HepG2 (cell line): ENCODE measurements at regions not wholly inside any gene's neighbourhood (a gene's known extent, or its start where the extent isn't known, plus 50 kb on each side); places are given as distances from the start of the nearest gene placed in this dataset.
A peak's percentile ranks its signal among the peaks of the same experiment; 100 is the strongest.

Experiments
- ATAC-seq: fragments of 200-7000 bp; cut with Tn5 transposase; 3 replicates; pipeline ENCODE4 v1.9.1; 2020; ENCODE audit warnings: mild to moderate bottlenecking, moderate library complexity
- BruUV-seq: library from RNA; stranded (reverse); fragments of 400-500 nt; replicated peaks from 2 replicates; lab custom pipeline; 2021; lab: Mats Ljungman, UMichigan
- CTCF ChIA-PET: fragments of 300-600 bp; formaldehyde crosslinking; extraction: SDS; loops from one replicate; lab custom pipeline; 2021; ENCODE audit warnings: low total read pairs, inconsistent platforms, low intra/inter-chr PET ratio; lab: Yijun Ruan, JAX
- POLR2A ChIA-PET: fragments of 350-600 bp; sonication (Branson Sonifier 250); formaldehyde crosslinking; loops from one replicate; lab custom pipeline; 2020; ENCODE audit warnings: antibody characterized with exemption, inconsistent platforms; lab: Yijun Ruan, JAX
- DNase-seq: peaks from one replicate; pipeline ENCODE4 v3.0.0-alpha.2; 2015; ENCODE audit warnings: low spot score
- FAIRE-seq: peaks from 3 replicates; lab custom pipeline; 2011; peaks lifted over from hg19 to GRCh38; lab: Jason Lieb, UNC
- H2AFZ ChIP-seq: one replicate; pipeline ENCODE4 v1.6.1; 2011; ENCODE audit warnings: low read length, inconsistent platforms
- H3K27ac ChIP-seq: fragments of 300-600 bp; 3 replicates; pipeline ENCODE4 v1.8.0; 2011; ENCODE audit warnings: mixed run types, mild to moderate bottlenecking, mixed read lengths, low read length, inconsistent platforms; ENCODE audit not compliant: insufficient read depth; ENCODE audit errors: extremely low read length
- H3K27me3 ChIP-seq, 2 experiments: fragments of 200-600 bp in 1 of 2; 2 replicates in 1 of 2; 3 replicates in 1 of 2; pipeline versions ENCODE4 v1.6.0 to v1.8.0; 2011; ENCODE audit warnings: low read length in 2 of 2, mild to moderate bottlenecking in 2 of 2, moderate library complexity in 2 of 2, inconsistent platforms in 1 of 2; ENCODE audit not compliant: insufficient read depth in 2 of 2, control insufficient read depth in 1 of 2
- H3K36me3 ChIP-seq, 2 experiments: fragments of 200-600 bp in 1 of 2; replicated peaks in 1 of 2; 2 replicates in 1 of 2; 3 replicates in 1 of 2; pipeline versions ENCODE4 v1.5.1 to v1.8.0; 2011; ENCODE audit warnings: low read length in 2 of 2, inconsistent platforms in 1 of 2; ENCODE audit not compliant: insufficient read depth in 2 of 2, control insufficient read depth in 1 of 2
- H3K4me1 ChIP-seq: 2 replicates; pipeline ENCODE4 v1.5.1; 2012; ENCODE audit warnings: low read length, inconsistent platforms; ENCODE audit not compliant: insufficient read depth
- H3K4me2 ChIP-seq: 2 replicates; pipeline ENCODE4 v1.6.0; 2011; ENCODE audit warnings: low read depth, low read length, inconsistent platforms
- H3K4me3 ChIP-seq, 3 experiments: fragments of 200-600 bp in 1 of 3; sonication (generic), shearing (Covaris generic) in 1 of 3; replicated peaks in 1 of 3; 2 replicates each; pipeline ENCODE4 v1.5.1; 2011 to 2016; ENCODE audit warnings: low read length in 3 of 3, inconsistent platforms in 2 of 3, low read depth in 2 of 3, mild to moderate bottlenecking in 2 of 3, control low read depth in 1 of 3, mixed read lengths in 1 of 3; ENCODE audit not compliant: insufficient read depth in 1 of 3
- H3K79me2 ChIP-seq: one replicate; pipeline ENCODE4 v1.6.1; 2011; ENCODE audit warnings: low read length, inconsistent platforms; ENCODE audit not compliant: insufficient read depth
- H3K9ac ChIP-seq: 2 replicates; pipeline ENCODE4 v1.6.0; 2011; ENCODE audit warnings: mild to moderate bottlenecking, low read depth, low read length, inconsistent platforms; ENCODE audit not compliant: insufficient read depth
- H3K9me3 ChIP-seq: 2 replicates; pipeline ENCODE4 v1.5.1; 2012; ENCODE audit warnings: mild to moderate bottlenecking, low read length
- H4K20me1 ChIP-seq: 2 replicates; pipeline ENCODE4 v1.6.0; 2011; ENCODE audit warnings: inconsistent platforms, mild to moderate bottlenecking, low read length, moderate library complexity; ENCODE audit not compliant: insufficient read depth
- ATM ChIP-seq: fragments of 450-650 bp; IDR thresholded peaks from 2 replicates; pipeline ENCODE4 v1.7.1; 2017; ENCODE audit warnings: mild to moderate bottlenecking, borderline replicate concordance
- BHLHE40 ChIP-seq: IDR thresholded peaks from 2 replicates; pipeline ENCODE4 v1.6.1; 2011; ENCODE audit warnings: low read length, improper control_type of control experiment
- CREB1 ChIP-seq, 2 experiments: fragments of 450-650 bp in 1 of 2; IDR thresholded peaks; 2 replicates each; pipeline ENCODE4 v1.6.1; 2016 to 2017; ENCODE audit warnings: control low read depth in 1 of 2, mild to moderate bottlenecking in 1 of 2, missing compliant biosample characterization in 1 of 2, missing genetic modification characterization in 1 of 2
- FOXA1 ChIP-seq, 2 experiments: fragments of 450-650 bp in 1 of 2; sonication (generic) in 1 of 2; formaldehyde crosslinking in 1 of 2; IDR thresholded peaks; 2 replicates each; pipeline versions ENCODE4 v1.4.0 to v1.6.1; 2016 to 2020; ENCODE audit warnings: missing genetic modification reagents in 1 of 2
- ISL2 ChIP-seq: sonication (generic); formaldehyde crosslinking; IDR thresholded peaks from 2 replicates; pipeline ENCODE4 v1.5.0; 2020; ENCODE audit warnings: missing genetic modification reagents
- JDP2 ChIP-seq: sonication (generic); formaldehyde crosslinking; IDR thresholded peaks from 2 replicates; pipeline ENCODE4 v1.8.1; 2022; ENCODE audit warnings: missing genetic modification reagents, borderline replicate concordance
- PCBP2 ChIP-seq: fragments of 200-400 bp; formaldehyde crosslinking; optimal IDR thresholded peaks from 2 replicates; pipeline ENCODE3; 2018; ENCODE audit warnings: low read length, low read depth; ENCODE audit not compliant: poor library complexity, severe bottlenecking
- POLR2AphosphoS5 ChIP-seq: IDR thresholded peaks from 2 replicates; pipeline ENCODE4 v1.6.1; 2012; ENCODE audit warnings: low read depth, low read length
- PPARG ChIP-seq: conservative IDR thresholded peaks from 2 replicates; pipeline ENCODE4 v1.6.1; 2016; ENCODE audit warnings: missing biosample characterization, missing genetic modification reagents
- PRMT3 ChIP-seq: sonication (generic); formaldehyde crosslinking; IDR thresholded peaks from 2 replicates; pipeline ENCODE4 v1.8.1; 2022; ENCODE audit warnings: low read depth, mild to moderate bottlenecking, moderate library complexity, missing genetic modification reagents, borderline replicate concordance
- RARA ChIP-seq: IDR thresholded peaks from 2 replicates; pipeline ENCODE4 v1.6.1; 2016; ENCODE audit warnings: missing genetic modification reagents, missing compliant biosample characterization
- SIX1 ChIP-seq: sonication (generic); formaldehyde crosslinking; IDR thresholded peaks from 2 replicates; pipeline ENCODE4 v1.4.0; 2020; ENCODE audit warnings: missing genetic modification reagents, borderline replicate concordance
- SOX13 ChIP-seq, 3 experiments: fragments of 450-650 bp in 1 of 3; sonication (generic) in 1 of 3; formaldehyde crosslinking in 1 of 3; IDR thresholded peaks in 2 of 3; conservative IDR thresholded peaks in 1 of 3; 2 replicates each; pipeline versions ENCODE4 v1.5.0 to v1.6.1; 2016 to 2020; ENCODE audit warnings: antibody characterized with exemption in 1 of 3, mild to moderate bottlenecking in 1 of 3, missing compliant biosample characterization in 1 of 3, missing genetic modification reagents in 1 of 3, moderate library complexity in 1 of 3
- SOX5 ChIP-seq: IDR thresholded peaks from 2 replicates; pipeline ENCODE4 v1.6.1; 2016; ENCODE audit warnings: borderline replicate concordance
- SOX6 ChIP-seq, 2 experiments: fragments of 450-650 bp in 1 of 2; sonication (generic) in 1 of 2; formaldehyde crosslinking in 1 of 2; IDR thresholded peaks; 2 replicates each; pipeline versions ENCODE4 v1.4.0 to v1.6.1; 2017 to 2020; ENCODE audit warnings: antibody characterized with exemption in 1 of 2, mild to moderate bottlenecking in 1 of 2, missing genetic modification reagents in 1 of 2
- TMF1 ChIP-seq: sonication (generic); formaldehyde crosslinking; IDR thresholded peaks from 2 replicates; pipeline ENCODE4 v1.8.1; 2022; ENCODE audit warnings: low read depth, missing genetic modification reagents
- ZNF253 ChIP-seq: sonication (generic); formaldehyde crosslinking; IDR thresholded peaks from 2 replicates; pipeline ENCODE4 v1.8.0; 2022; ENCODE audit warnings: mild to moderate bottlenecking, missing genetic modification reagents, borderline replicate concordance
- ZNF33B ChIP-seq: sonication (generic); formaldehyde crosslinking; IDR thresholded peaks from 2 replicates; pipeline ENCODE4 v1.5.1; 2020; ENCODE audit warnings: mild to moderate bottlenecking, missing genetic modification reagents
- ZNF430 ChIP-seq: sonication (generic); formaldehyde crosslinking; IDR thresholded peaks from 2 replicates; pipeline ENCODE4 v1.9.0; 2021; ENCODE audit warnings: mild to moderate bottlenecking, missing genetic modification reagents
- ZNF550 ChIP-seq: sonication (generic); formaldehyde crosslinking; IDR thresholded peaks from 2 replicates; pipeline ENCODE4 v1.4.0; 2020; ENCODE audit warnings: mild to moderate bottlenecking, missing genetic modification reagents, borderline replicate concordance
- ZNF674 ChIP-seq: sonication (generic); formaldehyde crosslinking; IDR thresholded peaks from 2 replicates; pipeline ENCODE4 v1.5.0; 2020; ENCODE audit warnings: low read depth, mild to moderate bottlenecking, missing genetic modification reagents
- ZNF7 ChIP-seq: IDR thresholded peaks from 2 replicates; pipeline ENCODE4 v1.6.1; 2016; ENCODE audit warnings: missing biosample characterization, missing genetic modification reagents
- WGBS: methylation state at CpG from one replicate; pipeline ENCODE4 v1.1.6; 2017; ENCODE audit warnings: low lambda C conversion rate; 5-methylcytosine and 5-hydroxymethylcytosine counted together
- in situ Hi-C: cut with HindIII; loops from 2 replicates; pipeline ENCODE4 v1.10.0; 2017; ENCODE audit warnings: low pct_unique_long_range_greater_than_20kb; ENCODE audit not compliant: extremely low pct_ligation_motif_present
- intact Hi-C: fragments of 100-400 bp; cut with micrococcal nuclease; formaldehyde crosslinking; loops from one replicate; pipeline ENCODE4 v1.10.0; 2022; ENCODE audit not compliant: unreplicated experiment
- TF ChIP-seq, protein P1 (sequence below): sonication (generic); formaldehyde crosslinking; IDR thresholded peaks from 2 replicates; pipeline ENCODE4 v1.4.0; 2020; ENCODE audit warnings: missing genetic modification reagents

DNA sequence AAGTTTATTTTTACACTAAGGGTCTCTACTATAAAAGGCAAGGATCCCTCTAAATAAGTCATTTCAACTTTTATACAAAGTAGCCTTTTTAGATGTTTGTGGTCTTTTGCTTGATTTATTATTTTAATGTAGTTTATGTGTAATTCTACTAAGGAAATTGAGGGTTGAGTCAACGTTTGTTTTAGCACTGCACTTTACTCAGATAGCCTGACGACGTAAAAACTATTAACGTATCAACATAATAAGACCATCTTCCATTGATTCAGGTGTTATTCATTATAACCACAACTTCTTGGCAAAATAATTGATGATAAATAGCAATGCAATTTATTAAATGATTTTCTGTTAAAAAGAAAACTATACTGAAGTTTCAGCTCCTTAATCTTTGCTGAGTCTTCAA, 1103.6 kb upstream of the ACVR2A start (continued):
- TF ChIP-seq FOXA1 (IDR thresholded peaks at IDR 0.05) = no peak
- TF ChIP-seq FOXA1 (CRISPR knock-in tag; IDR thresholded peaks at IDR 0.05) = no peak
- no peak for TF ChIP-seq ATM

DNA sequence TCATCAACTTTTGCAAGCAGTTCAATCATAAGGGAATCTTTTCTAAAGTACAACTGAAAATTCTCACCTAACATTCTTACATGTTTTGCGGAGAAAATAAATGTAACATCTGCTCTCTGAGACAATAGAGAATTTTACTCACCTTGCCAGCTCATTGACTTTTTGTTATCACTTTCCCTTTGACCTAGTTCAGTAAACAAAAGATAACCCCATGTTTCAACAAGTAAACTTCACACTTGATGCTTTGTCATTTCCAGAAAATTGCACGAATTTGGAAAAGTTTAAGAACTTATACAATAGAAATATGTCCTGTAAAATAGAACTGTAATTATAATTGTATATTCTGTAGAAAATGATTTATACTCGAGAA, 1110.0 kb upstream of the ACVR2A start:
- H3K27me3 ChIP-seq = no peaks in the 10 kb centered on the region
- no peak overlapping the region for H3K4me3 ChIP-seq
- no peak overlapping the region for H3K9ac ChIP-seq
- no peaks in the 10 kb centered on the region for H3K9me3 ChIP-seq
- under 1% methylated on average over 3 of the region's 3 CpGs for WGBS
- no peak for FAIRE-seq
- no TSS peak for BruUV-seq
- DNase-seq = no peak
- H3K27ac ChIP-seq = no peak overlapping the region
- CTCF ChIA-PET = no interaction called here
- ATAC-seq = no peak
- no peaks in the 10 kb centered on the region; the same call in 1 of the 2 replicates for H4K20me1 ChIP-seq
- intact Hi-C loops (loop anchor here (5.0 to 10.0 kb wide), 2 partner anchors 1177 to 1470 kb away; no protein-coding TSS in a partner anchor), in situ Hi-C loops (loop anchor here (10.0 kb wide), 1 partner anchor 1180 kb away; no protein-coding TSS in a partner anchor)
- H3K36me3 ChIP-seq = no peaks in the 10 kb centered on the region; a peak in 1 of 5 replicates
- H2AFZ ChIP-seq = no peak overlapping the region
- H3K4me2 ChIP-seq = no peak overlapping the region
- POLR2A ChIA-PET = no interaction called here
- H3K79me2 ChIP-seq = no peaks in the 10 kb centered on the region
- peaks cover 8% of the 10 kb centered on the region for H3K4me1 ChIP-seq
- TF ChIP-seq TMF1 (CRISPR knock-in tag) (no peak), ISL2 (no peak), PRMT3 (CRISPR knock-in tag) (no peak), PCBP2 (no peak), SOX5 (peak; percentile 48; the same call in 1 of the 2 replicates), ZNF253 (no peak), SIX1 (CRISPR knock-in tag) (no peak), SOX13 (IDR thresholded peaks at IDR 0.05) (no peak), SOX13 (CRISPR knock-in tag; conservative IDR thresholded peaks at IDR 0.05 in 1 of 2, IDR thresholded peaks at IDR 0.05 in 1 of 2) (peak in 1 of 2 experiments; percentile 72; a peak in 2 of 4 replicates), ZNF430 (CRISPR knock-in tag) (no peak), ZNF33B (CRISPR knock-in tag) (no peak), POLR2AphosphoS5 (no peak), ZNF550 (CRISPR knock-in tag) (no peak), JDP2 (no peak), RARA (CRISPR knock-in tag) (0 out of 2 replicates have a peak, but pooled peaks have one; percentile 25), ZNF674 (CRISPR knock-in tag) (no peak), ZNF7 (CRISPR knock-in tag) (no peak), BHLHE40 (no peak), CREB1 (IDR thresholded peaks at IDR 0.05) (no peak), CREB1 (CRISPR knock-in tag; IDR thresholded peaks at IDR 0.05) (peak; percentile 35; the same call in 1 of the 2 replicates), PPARG (CRISPR knock-in tag) (peak; percentile 91), SOX6 (IDR thresholded peaks at IDR 0.05) (no peak), SOX6 (CRISPR knock-in tag; IDR thresholded peaks at IDR 0.05) (peak; percentile 36; the same call in 1 of the 2 replicates)
- TF ChIP-seq, protein P1, sequence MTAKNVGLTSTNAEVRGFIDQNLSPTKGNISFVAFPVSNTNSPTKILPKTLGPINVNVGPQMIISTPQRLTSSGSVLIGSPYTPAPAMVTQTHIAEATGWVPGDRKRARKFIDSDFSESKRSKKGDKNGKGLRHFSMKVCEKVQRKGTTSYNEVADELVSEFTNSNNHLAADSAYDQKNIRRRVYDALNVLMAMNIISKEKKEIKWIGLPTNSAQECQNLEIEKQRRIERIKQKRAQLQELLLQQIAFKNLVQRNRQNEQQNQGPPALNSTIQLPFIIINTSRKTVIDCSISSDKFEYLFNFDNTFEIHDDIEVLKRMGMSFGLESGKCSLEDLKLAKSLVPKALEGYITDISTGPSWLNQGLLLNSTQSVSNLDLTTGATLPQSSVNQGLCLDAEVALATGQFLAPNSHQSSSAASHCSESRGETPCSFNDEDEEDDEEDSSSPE (CRISPR knock-in tag) = no peak
